Neuronal stem cell (in vitro differentiated cells): ENCODE measurements at regions not wholly inside any gene's neighbourhood (a gene's known extent, or its start where the extent isn't known, plus 50 kb on each side); places are given as distances from the start of the nearest gene placed in this dataset.
"Not testable (repeated sequence)": the region's sequence is repeated elsewhere in the genome, so short reads cannot be mapped to it uniquely, and the experiment has no call there.

Source experiments
- DNase-seq: peaks from one replicate; pipeline ENCODE4 v3.0.0-alpha.2; 2013; ENCODE audit warnings: low spot score
- H2AFZ ChIP-seq: one replicate; pipeline ENCODE4 v1.6.1; 2013; ENCODE audit warnings: mild to moderate bottlenecking, low read length, inconsistent platforms
- H2AK5ac ChIP-seq: 2 replicates; pipeline ENCODE4 v1.6.1; 2013; ENCODE audit warnings: low read depth, mild to moderate bottlenecking, inconsistent platforms, low read length, moderate library complexity, mixed read lengths
- H2BK120ac ChIP-seq: 2 replicates; pipeline ENCODE4 v1.6.1; 2013; ENCODE audit warnings: low read depth, mild to moderate bottlenecking, inconsistent platforms, low read length, moderate library complexity, mixed read lengths
- H2BK12ac ChIP-seq: one replicate; pipeline ENCODE4 v1.6.1; 2013; ENCODE audit warnings: low read length, inconsistent platforms
- H2BK15ac ChIP-seq: 2 replicates; pipeline ENCODE4 v1.6.1; 2013; ENCODE audit warnings: mild to moderate bottlenecking, low read length, inconsistent platforms, mixed read lengths
- H2BK5ac ChIP-seq: one replicate; pipeline ENCODE4 v1.6.1; 2013; ENCODE audit warnings: inconsistent platforms, mild to moderate bottlenecking, low read length, moderate library complexity
- H3K14ac ChIP-seq: one replicate; pipeline ENCODE4 v1.6.1; 2013; ENCODE audit warnings: low read length, inconsistent platforms
- H3K18ac ChIP-seq: 2 replicates; pipeline ENCODE4 v1.6.1; 2013; ENCODE audit warnings: low read length, inconsistent platforms
- H3K23ac ChIP-seq: 2 replicates; pipeline ENCODE4 v1.6.1; 2013; ENCODE audit warnings: low read depth, mild to moderate bottlenecking, mixed read lengths, low read length, inconsistent platforms; ENCODE audit not compliant: poor library complexity
- H3K27ac ChIP-seq: replicated peaks from 3 replicates; pipeline ENCODE4 v1.5.1; 2013; ENCODE audit warnings: low read length, inconsistent platforms
- H3K27me3 ChIP-seq, 3 experiments: 2 replicates each; pipeline ENCODE4 v1.6.1; 2013; ENCODE audit warnings: low read length in 3 of 3, mild to moderate bottlenecking in 2 of 3, inconsistent platforms in 1 of 3, low read depth in 1 of 3, mixed read lengths in 1 of 3, moderate library complexity in 1 of 3; ENCODE audit not compliant: control insufficient read depth in 3 of 3, insufficient read depth in 3 of 3
- H3K36me3 ChIP-seq, 2 donors: replicated peaks in 1 of 2; 2 replicates each; pipeline ENCODE4 v1.6.1; 2013; ENCODE audit warnings: low read length in 2 of 2; ENCODE audit not compliant: control insufficient read depth in 2 of 2, insufficient read depth in 2 of 2
- H3K4ac ChIP-seq: 2 replicates; pipeline ENCODE4 v1.6.1; 2013; ENCODE audit warnings: inconsistent platforms, mild to moderate bottlenecking, low read length, moderate library complexity
- H3K4me1 ChIP-seq, 2 donors: 1 replicate in 1 of 2; 2 replicates in 1 of 2; pipeline ENCODE4 v1.6.1; 2013; ENCODE audit warnings: low read length in 2 of 2, low read depth in 1 of 2; ENCODE audit not compliant: control insufficient read depth in 2 of 2, insufficient read depth in 1 of 2
- H3K4me2 ChIP-seq: one replicate; pipeline ENCODE4 v1.6.1; 2013; ENCODE audit warnings: mild to moderate bottlenecking, low read length, inconsistent platforms; ENCODE audit not compliant: insufficient read depth, poor library complexity, severe bottlenecking
- H3K4me3 ChIP-seq, 2 donors: 2 replicates each; pipeline ENCODE4 v1.5.1; 2013; ENCODE audit warnings: low read length in 2 of 2, mild to moderate bottlenecking in 2 of 2, inconsistent platforms in 1 of 2, moderate library complexity in 1 of 2
- H3K79me1 ChIP-seq: one replicate; pipeline ENCODE4 v1.6.1; 2013; ENCODE audit warnings: low read depth, mild to moderate bottlenecking, inconsistent platforms, low read length, moderate library complexity
- H3K9ac ChIP-seq: one replicate; pipeline ENCODE4 v1.6.1; 2013; ENCODE audit warnings: mild to moderate bottlenecking, low read depth, low read length, inconsistent platforms; ENCODE audit not compliant: poor library complexity
- H3K9me3 ChIP-seq, 2 donors: replicated peaks in 1 of 2; 2 replicates each; pipeline versions ENCODE3 to v1.6.1; 2013; ENCODE audit warnings: low read length in 2 of 2, mild to moderate bottlenecking in 2 of 2, inconsistent platforms in 1 of 2, low read depth in 1 of 2, mixed read lengths in 1 of 2, moderate library complexity in 1 of 2; ENCODE audit not compliant: control insufficient read depth in 2 of 2, insufficient read depth in 1 of 2
- H4K8ac ChIP-seq: one replicate; pipeline ENCODE4 v1.6.1; 2013; ENCODE audit warnings: low read depth, mild to moderate bottlenecking, inconsistent platforms, low read length, moderate library complexity
- H4K91ac ChIP-seq: one replicate; pipeline ENCODE4 v1.6.1; 2013; ENCODE audit warnings: low read length, low read depth, mild to moderate bottlenecking, inconsistent platforms; ENCODE audit not compliant: poor library complexity
- WGBS, 2 donors: extraction: QIAGEN DNeasy Blood & Tissue Kit; methylation state at CpG; one replicate each; pipeline ENCODE4 v1.1.7; 2013; ENCODE audit warnings: missing lambda C conversion rate in 2 of 2, mixed read lengths in 1 of 2; ENCODE audit not compliant: insufficient read length in 2 of 2, insufficient replicate concordance in 1 of 2; ENCODE audit errors: extremely low coverage in 2 of 2; 5-methylcytosine and 5-hydroxymethylcytosine counted together

- H3K36me3 ChIP-seq: no peaks in the 10 kb centered on the region
- no peak overlapping the region for H3K27ac ChIP-seq
- H3K9me3 ChIP-seq: peaks cover 0 to 16% of the 10 kb centered on the region in 2 donors
- no peaks in the 10 kb centered on the region for H3K79me1 ChIP-seq
- no peak overlapping the region for H3K4ac ChIP-seq
- no peak overlapping the region for H3K23ac ChIP-seq
- H2BK12ac ChIP-seq: no peak overlapping the region
- H2BK5ac ChIP-seq: no peak overlapping the region
- no peak overlapping the region for H3K9ac ChIP-seq
- H3K4me3 ChIP-seq: peak overlapping the region in 1 of 2 donors; percentile 3
- H2AFZ ChIP-seq: no peak overlapping the region
- H3K14ac ChIP-seq: no peak overlapping the region
- H4K8ac ChIP-seq: no peak overlapping the region
- H2BK120ac ChIP-seq: no peak overlapping the region
- no peak overlapping the region for H3K18ac ChIP-seq
- H2AK5ac ChIP-seq: no peak overlapping the region
- DNase-seq: no peak
- no peak overlapping the region for H3K4me2 ChIP-seq
- H3K27me3 ChIP-seq: peaks cover 0 to 24% (median 0%) of the 10 kb centered on the region in 3 experiments
- no peak overlapping the region for H4K91ac ChIP-seq
- no peaks in the 10 kb centered on the region for H3K4me1 ChIP-seq
- WGBS, 2 donors: no CpG with 5 or more reads among the region's 5 CpGs
- H2BK15ac ChIP-seq: no peak overlapping the region
Observed at GRCh38 chr14:105646175-105646574, 119.8 kb downstream of the TMEM121 start.

GRCh38 chr14:105646711-105647281, 120.4 kb downstream of the TMEM121 start:
- not testable (repeated sequence) for H3K14ac ChIP-seq, H2BK5ac ChIP-seq, H3K23ac ChIP-seq, H3K27ac ChIP-seq, H2BK12ac ChIP-seq, H2AFZ ChIP-seq, H2BK120ac ChIP-seq, H3K9ac ChIP-seq, H3K4me2 ChIP-seq, H3K79me1 ChIP-seq, H2AK5ac ChIP-seq, H2BK15ac ChIP-seq, H3K4ac ChIP-seq, H3K4me3 ChIP-seq, H4K8ac ChIP-seq, H3K4me1 ChIP-seq, H3K18ac ChIP-seq, H3K36me3 ChIP-seq, DNase-seq, H4K91ac ChIP-seq
- H3K9me3 ChIP-seq: peaks cover 0 to 15% of the 10 kb centered on the region in 2 donors
- peaks cover 0 to 18% (median 0%) of the 10 kb centered on the region in 3 experiments for H3K27me3 ChIP-seq
- no CpG with 5 or more reads among the region's 7 CpGs for WGBS, 2 donors

- H3K4me2 ChIP-seq, H2BK5ac ChIP-seq, H2AK5ac ChIP-seq, H2AFZ ChIP-seq, H3K14ac ChIP-seq, H2BK12ac ChIP-seq, H2BK15ac ChIP-seq, H3K18ac ChIP-seq, H3K27ac ChIP-seq, H3K4me1 ChIP-seq, H2BK120ac ChIP-seq, DNase-seq, H3K36me3 ChIP-seq, H3K9ac ChIP-seq, H3K4me3 ChIP-seq, H3K23ac ChIP-seq, H3K4ac ChIP-seq, H3K79me1 ChIP-seq, H4K8ac ChIP-seq, H4K91ac ChIP-seq: not testable (repeated sequence)
- H3K27me3 ChIP-seq: peaks cover 0 to 16% (median 0%) of the 10 kb centered on the region in 3 experiments
- WGBS, 2 donors: no CpG with 5 or more reads among the region's 7 CpGs
- peaks cover 0 to 15% of the 10 kb centered on the region in 2 donors for H3K9me3 ChIP-seq
Observed at GRCh38 chr14:105647426-105647783, 121.0 kb downstream of the TMEM121 start.

GRCh38 chr14:105647784-105648608, 121.6 kb downstream of the TMEM121 start:
- Histone ChIP-seq H4K8ac (no peak overlapping the region), H2BK15ac (no peak overlapping the region), H3K23ac (no peak overlapping the region), H2AK5ac (no peak overlapping the region), H3K4me3 (no peak overlapping the region), H3K4ac (no peak overlapping the region), H3K36me3 (no peaks in the 10 kb centered on the region), H3K18ac (no peak overlapping the region), H2BK12ac (no peak overlapping the region), H3K9ac (no peak overlapping the region), H3K27me3 (peaks cover 0 to 16% (median 0%) of the 10 kb centered on the region in 3 experiments), H3K14ac (no peak overlapping the region), H2BK120ac (no peak overlapping the region), H3K27ac (no peak overlapping the region), H3K4me2 (no peak overlapping the region), H3K9me3 (peaks cover 0 to 15% of the 10 kb centered on the region in 2 donors), H2BK5ac (no peak overlapping the region), H3K79me1 (no peaks in the 10 kb centered on the region), H4K91ac (no peak overlapping the region), H3K4me1 (no peaks in the 10 kb centered on the region), H2AFZ (no peak overlapping the region)
- DNase-seq: no peak
- no CpG with 5 or more reads among the region's 30 CpGs for WGBS, 2 donors
